ENCODE measurements at regions not wholly inside any gene's neighbourhood (a gene's known extent, or its start where the extent isn't known, plus 50 kb on each side); places are given as distances from the start of the nearest gene placed in this dataset.

GRCh38 chr1:163706915-163707314 is 385.2 kb downstream of the NUF2 start:
- TF ChIP-seq CTCF (IDR thresholded peaks at IDR 0.05; ENCODE audit: low read depth, low read length): no peak
- TF ChIP-seq EZH2phosphoT487 (IDR thresholded peaks at IDR 0.05; ENCODE audit: low read depth): no peak
